Stimulated activated naive CD8-positive, alpha-beta T cell treated with anti-CD3 and anti-CD28 coated beads, Interleukin-15, amount 100 ng/mL, for 72 hours (primary cell): ENCODE measurements at regions not wholly inside any gene's neighbourhood (a gene's known extent, or its start where the extent isn't known, plus 50 kb on each side); places are given as distances from the start of the nearest gene placed in this dataset.
A peak's percentile ranks its signal among the peaks of the same experiment; 100 is the strongest.

Source experiments
- ATAC-seq: fragments of 150-1000 bp; cut with Tn5 transposase; 2 replicates; pipeline ENCODE4 v1.10.0; 2021; ENCODE audit warnings: mild to moderate bottlenecking, moderate library complexity
- DNase-seq, 2 donors: peaks; one replicate each; pipeline ENCODE4 v3.0.0; 2021 to 2022
- H3K27ac Mint-ChIP-seq, 2 donors: one replicate each; pipeline ENCODE4 v1.8.0; 2022; ENCODE audit warnings: mild to moderate bottlenecking in 2 of 2, mixed read lengths in 2 of 2, moderate library complexity in 2 of 2
- H3K27me3 Mint-ChIP-seq: one replicate; pipeline ENCODE4 v1.8.0; 2022; ENCODE audit warnings: mixed read lengths
- H3K4me1 Mint-ChIP-seq: one replicate; pipeline ENCODE4 v1.8.0; 2022; ENCODE audit warnings: mild to moderate bottlenecking, mixed read lengths
- H3K4me3 Mint-ChIP-seq, 2 donors: one replicate each; pipeline ENCODE4 v1.8.0; 2022; ENCODE audit warnings: mild to moderate bottlenecking in 2 of 2, mixed read lengths in 2 of 2, moderate library complexity in 1 of 2
- H3K9me3 Mint-ChIP-seq, 2 donors: one replicate each; pipeline ENCODE4 v1.8.0; 2022; ENCODE audit warnings: mixed read lengths in 2 of 2

- no peaks in the 10 kb centered on the region for H3K4me1 Mint-ChIP-seq
- peaks cover 6 to 10% of the 10 kb centered on the region in 2 donors for H3K9me3 Mint-ChIP-seq
- H3K4me3 Mint-ChIP-seq: no peak overlapping the region
- no peak overlapping the region for H3K27ac Mint-ChIP-seq
- ATAC-seq (no peak), DNase-seq (no peak)
- H3K27me3 Mint-ChIP-seq: peaks cover 16% of the 10 kb centered on the region
Observed at GRCh38 chr12:93970900-93971688, 177.3 kb upstream of the PLXNC1 start.

GRCh38 chr12:93972411-93973208 is 175.8 kb upstream of the PLXNC1 start:
- no peak overlapping the region for H3K4me3 Mint-ChIP-seq
- ATAC-seq (no peak), DNase-seq (no peak)
- H3K27ac Mint-ChIP-seq: no peak overlapping the region
- H3K9me3 Mint-ChIP-seq: peaks cover 6 to 10% of the 10 kb centered on the region in 2 donors
- no peaks in the 10 kb centered on the region for H3K4me1 Mint-ChIP-seq
- peaks cover 10% of the 10 kb centered on the region for H3K27me3 Mint-ChIP-seq

GRCh38 chr12:93974252-93974651 is 174.1 kb upstream of the PLXNC1 start:
- peaks cover 9% of the 10 kb centered on the region for H3K27me3 Mint-ChIP-seq
- H3K4me1 Mint-ChIP-seq: peaks cover 5% of the 10 kb centered on the region
- no peak overlapping the region for H3K4me3 Mint-ChIP-seq
- H3K27ac Mint-ChIP-seq: no peak overlapping the region
- ATAC-seq (no peak), DNase-seq (no peak)
- H3K9me3 Mint-ChIP-seq: peaks cover 6 to 10% of the 10 kb centered on the region in 2 donors

GRCh38 chr12:93976024-93976423 is 172.4 kb upstream of the PLXNC1 start:
- Mint-ChIP-seq H3K4me1 (peaks cover 6% of the 10 kb centered on the region), H3K4me3 (no peak overlapping the region), H3K9me3 (peaks cover 2 to 5% of the 10 kb centered on the region in 2 donors), H3K27ac (no peak overlapping the region), H3K27me3 (peaks cover 5% of the 10 kb centered on the region)
- DNase-seq (no peak), ATAC-seq (no peak)

- Mint-ChIP-seq H3K4me3 (no peak overlapping the region), H3K9me3 (no peaks in the 10 kb centered on the region), H3K27me3 (peaks cover 11% of the 10 kb centered on the region), H3K4me1 (peaks cover 9% of the 10 kb centered on the region), H3K27ac (no peak overlapping the region)
- ATAC-seq (no peak), DNase-seq (no peak)
Observed at GRCh38 chr12:93977081-93977480, 171.3 kb upstream of the PLXNC1 start.

- no peak overlapping the region for H3K27ac Mint-ChIP-seq
- H3K4me1 Mint-ChIP-seq: peaks cover 24% of the 10 kb centered on the region
- H3K9me3 Mint-ChIP-seq: no peaks in the 10 kb centered on the region
- no peak overlapping the region for H3K4me3 Mint-ChIP-seq
- H3K27me3 Mint-ChIP-seq: peaks cover 13% of the 10 kb centered on the region
- DNase-seq (no peak), ATAC-seq (no peak)
Observed at GRCh38 chr12:93978553-93978952, 169.8 kb upstream of the PLXNC1 start.

- ATAC-seq: peak; percentile 34
- peaks cover 13% of the 10 kb centered on the region for H3K27me3 Mint-ChIP-seq
- H3K9me3 Mint-ChIP-seq: no peaks in the 10 kb centered on the region
- DNase-seq: peak in 1 of 2 donors; percentile 5
- no peak overlapping the region for H3K4me3 Mint-ChIP-seq
- H3K4me1 Mint-ChIP-seq: peaks cover 30% of the 10 kb centered on the region
- H3K27ac Mint-ChIP-seq: no peak overlapping the region
Observed at GRCh38 chr12:93979189-93979588, 169.2 kb upstream of the PLXNC1 start.

GRCh38 chr12:93980711-93981110 is 167.7 kb upstream of the PLXNC1 start:
- peaks cover 30% of the 10 kb centered on the region for H3K4me1 Mint-ChIP-seq
- DNase-seq (no peak), ATAC-seq (no peak)
- H3K4me3 Mint-ChIP-seq: no peak overlapping the region
- H3K9me3 Mint-ChIP-seq: no peaks in the 10 kb centered on the region
- no peak overlapping the region for H3K27ac Mint-ChIP-seq
- peaks cover 13% of the 10 kb centered on the region for H3K27me3 Mint-ChIP-seq

GRCh38 chr12:93981411-93981810 is 167.0 kb upstream of the PLXNC1 start:
- Mint-ChIP-seq H3K9me3 (no peaks in the 10 kb centered on the region), H3K4me3 (no peak overlapping the region), H3K27me3 (peaks cover 13% of the 10 kb centered on the region), H3K4me1 (peaks cover 30% of the 10 kb centered on the region), H3K27ac (no peak overlapping the region)
- DNase-seq (no peak), ATAC-seq (no peak)

GRCh38 chr12:93982771-93983315 is 165.5 kb upstream of the PLXNC1 start:
- H3K27ac Mint-ChIP-seq: peak overlapping the region in 1 of 2 donors; percentile 43
- DNase-seq (peak; percentile 18 to 34), ATAC-seq (peak; percentile 92)
- H3K4me3 Mint-ChIP-seq: peak overlapping the region; percentile 2 to 7
- H3K4me1 Mint-ChIP-seq: peaks cover 30% of the 10 kb centered on the region
- no peaks in the 10 kb centered on the region for H3K9me3 Mint-ChIP-seq
- peaks cover 13% of the 10 kb centered on the region for H3K27me3 Mint-ChIP-seq

GRCh38 chr12:93984005-93984404 is 164.4 kb upstream of the PLXNC1 start:
- no peak overlapping the region for H3K27ac Mint-ChIP-seq
- ATAC-seq (no peak), DNase-seq (no peak)
- peaks cover 13% of the 10 kb centered on the region for H3K27me3 Mint-ChIP-seq
- H3K4me3 Mint-ChIP-seq: no peak overlapping the region
- peaks cover 28% of the 10 kb centered on the region for H3K4me1 Mint-ChIP-seq
- no peaks in the 10 kb centered on the region for H3K9me3 Mint-ChIP-seq

GRCh38 chr12:93989949-93990348 is 158.4 kb upstream of the PLXNC1 start:
- DNase-seq (no peak), ATAC-seq (no peak)
- Mint-ChIP-seq H3K4me3 (no peak overlapping the region), H3K27ac (no peak overlapping the region), H3K27me3 (no peaks in the 10 kb centered on the region), H3K9me3 (no peaks in the 10 kb centered on the region), H3K4me1 (no peaks in the 10 kb centered on the region)

- Mint-ChIP-seq H3K4me3 (no peak overlapping the region), H3K4me1 (no peaks in the 10 kb centered on the region), H3K27me3 (no peaks in the 10 kb centered on the region), H3K27ac (no peak overlapping the region), H3K9me3 (no peaks in the 10 kb centered on the region)
- ATAC-seq: no peak
- DNase-seq: no peak
Observed at GRCh38 chr12:93990832-93991803, 157.3 kb upstream of the PLXNC1 start.

- H3K4me3 Mint-ChIP-seq: no peak overlapping the region
- H3K27me3 Mint-ChIP-seq: no peaks in the 10 kb centered on the region
- DNase-seq (no peak), ATAC-seq (no peak)
- no peaks in the 10 kb centered on the region for H3K9me3 Mint-ChIP-seq
- no peaks in the 10 kb centered on the region for H3K4me1 Mint-ChIP-seq
- no peak overlapping the region for H3K27ac Mint-ChIP-seq
Observed at GRCh38 chr12:93991829-93992461, 156.4 kb upstream of the PLXNC1 start.

- DNase-seq (no peak), ATAC-seq (no peak)
- Mint-ChIP-seq H3K27ac (no peak overlapping the region), H3K27me3 (no peaks in the 10 kb centered on the region), H3K9me3 (peaks cover 0 to 3% of the 10 kb centered on the region in 2 donors), H3K4me1 (no peaks in the 10 kb centered on the region), H3K4me3 (no peak overlapping the region)
Observed at GRCh38 chr12:93994721-93995120, 153.7 kb upstream of the PLXNC1 start.
